ENCODE measurements at regions not wholly inside any gene's neighbourhood (a gene's known extent, or its start where the extent isn't known, plus 50 kb on each side); places are given as distances from the start of the nearest gene placed in this dataset.

GRCh38 chr14:89015016-89015415 lies 190.6 kb downstream of the TTC8 start:
- DNase-seq (ENCODE audit: low read depth) = no peak

DNA sequence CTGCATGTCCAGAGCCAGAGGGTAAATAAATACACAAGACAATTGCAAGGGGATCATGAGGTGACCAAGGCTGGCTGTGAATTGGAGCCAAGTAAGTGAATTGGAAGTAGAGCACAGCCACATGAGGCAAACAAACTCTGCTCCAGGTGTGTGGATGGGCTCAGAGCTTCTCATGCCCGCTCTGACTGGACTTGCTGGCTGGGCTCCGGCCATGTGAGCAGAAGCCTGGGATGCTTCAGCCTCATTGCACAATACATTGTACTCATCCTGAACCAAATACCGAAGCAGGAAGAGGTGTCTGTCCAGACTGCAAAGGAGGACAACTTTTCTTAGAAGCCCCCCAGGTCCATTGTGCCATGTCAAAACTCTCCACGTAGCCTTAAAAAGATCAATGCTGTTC lies 193.0 kb downstream of the TTC8 start:
- no peak for DNase-seq (ENCODE audit: low read depth)

GRCh38 chr14:89022274-89022673 lies 197.8 kb downstream of the TTC8 start:
- no peak for DNase-seq (ENCODE audit: low read depth)

- no peak for DNase-seq (ENCODE audit: low read depth)
These were observed 200.2 kb downstream of the TTC8 start for GRCh38 chr14:89024691-89025090.

DNA sequence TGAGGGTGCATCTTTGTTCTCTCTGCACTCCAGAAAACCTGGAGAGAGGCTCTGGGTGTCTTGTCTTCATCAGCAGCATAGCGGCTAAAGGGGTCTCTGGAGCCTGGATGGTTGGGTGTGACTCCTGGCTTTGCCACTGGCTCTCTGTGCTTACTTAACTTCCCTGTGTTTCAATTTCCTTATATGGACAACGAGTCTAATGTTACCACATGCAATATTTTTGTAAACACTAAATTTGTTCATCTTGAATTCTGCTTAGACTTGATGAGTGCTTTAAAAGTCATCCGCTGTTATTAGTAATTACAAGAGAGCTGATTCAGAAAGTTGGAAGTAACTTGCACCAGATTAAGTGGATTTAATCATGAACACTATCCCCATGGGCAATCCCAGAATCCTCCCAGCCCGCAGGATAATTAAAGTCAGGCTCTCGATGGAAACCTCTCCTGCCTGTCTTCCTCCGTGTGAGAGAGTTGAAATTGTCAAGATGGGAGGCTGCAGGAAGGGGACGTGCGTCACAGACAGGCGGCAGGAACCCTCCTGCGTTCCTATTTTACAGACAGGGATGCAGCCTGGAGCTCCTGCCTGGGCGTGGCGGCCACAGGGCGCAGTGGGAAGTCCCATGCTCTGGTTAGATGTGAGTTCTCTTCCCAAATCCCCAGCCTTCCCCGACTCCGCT lies 201.2 kb downstream of the TTC8 start:
- no peak for DNase-seq (ENCODE audit: low read depth)

GRCh38 chr14:89027097-89027740 lies 202.8 kb downstream of the TTC8 start:
- DNase-seq (ENCODE audit: low read depth) = no peak

DNA sequence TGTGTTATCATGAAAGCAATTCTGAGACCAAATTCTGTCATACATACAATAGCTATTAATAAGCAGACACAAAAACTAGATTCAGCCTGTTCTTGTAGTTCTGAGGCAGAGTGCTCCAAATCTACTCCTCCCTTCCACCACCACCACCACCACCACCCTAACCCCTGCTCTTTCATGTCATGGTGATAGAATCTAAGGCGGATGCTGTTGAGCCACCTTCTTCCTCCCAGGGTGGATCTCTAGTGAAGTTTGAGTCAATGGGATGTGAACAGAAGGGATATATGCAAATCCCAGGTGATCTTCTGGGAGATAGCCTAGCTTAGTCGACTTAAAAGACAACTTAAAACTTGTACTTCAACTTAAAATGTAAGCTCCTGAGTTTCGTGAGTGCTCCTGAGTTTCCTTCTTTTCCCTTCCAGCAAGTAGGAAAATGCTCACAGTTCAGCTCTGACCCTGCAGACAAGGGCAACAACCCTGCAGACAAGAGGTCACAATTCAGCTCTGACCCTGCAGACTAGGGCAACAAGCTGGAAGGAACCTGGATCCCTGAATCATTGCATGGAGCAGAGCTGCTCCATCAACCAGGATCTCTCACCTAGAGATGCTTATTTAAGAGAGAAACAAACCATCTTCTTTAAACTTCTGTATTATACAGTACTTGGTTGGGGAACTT lies 204.1 kb downstream of the TTC8 start:
- DNase-seq (ENCODE audit: low read depth) = no peak

GRCh38 chr14:89029961-89030694 lies 205.7 kb downstream of the TTC8 start:
- DNase-seq (ENCODE audit: low read depth) = no peak

DNA sequence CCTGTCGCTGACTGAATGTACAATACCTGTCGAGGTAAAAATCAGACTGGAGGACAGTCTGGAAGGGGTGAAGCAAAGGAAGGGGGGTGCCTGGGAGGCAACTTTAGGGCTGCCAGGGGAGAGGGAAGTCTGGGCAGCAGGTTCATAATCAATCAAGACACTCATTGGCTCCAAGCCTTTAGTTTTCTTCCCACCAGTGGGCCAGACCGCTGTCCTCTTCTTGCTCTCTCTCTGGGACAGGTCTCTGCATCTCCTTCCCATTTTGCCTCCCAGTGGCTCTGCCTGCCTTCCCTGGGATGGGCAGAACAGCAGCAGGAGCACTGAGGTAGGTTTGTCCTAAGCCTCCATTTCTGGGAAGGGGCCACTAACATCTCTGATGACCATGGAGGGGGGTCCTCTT lies 206.5 kb downstream of the TTC8 start:
- DNase-seq (ENCODE audit: low read depth) = no peak

DNA sequence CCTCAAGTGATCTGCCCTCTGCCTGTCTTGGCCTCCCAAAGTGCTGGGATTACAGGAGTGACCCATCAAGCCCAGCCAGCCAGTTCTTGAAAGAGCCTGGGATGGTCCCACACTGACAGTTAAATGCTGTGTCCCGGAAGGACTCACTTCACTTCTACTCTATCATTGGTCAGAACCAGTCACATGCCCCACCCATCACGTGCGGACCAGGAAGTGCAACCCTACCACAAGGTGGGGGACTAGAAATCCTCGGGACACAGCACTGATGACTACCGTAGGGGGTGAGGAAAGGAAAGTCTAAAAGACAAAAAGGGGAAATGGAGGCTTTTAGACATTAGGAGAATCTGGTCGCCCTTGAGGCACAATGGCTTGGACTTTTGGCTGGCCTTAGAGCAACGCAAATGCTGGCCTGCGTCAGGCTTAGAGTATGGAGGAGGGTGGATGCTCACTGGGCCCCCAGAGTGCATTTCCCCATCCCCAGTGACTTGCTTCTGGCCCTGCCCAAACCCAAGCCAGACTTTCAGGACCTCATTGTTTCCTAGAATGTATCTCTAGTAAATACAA lies 207.7 kb downstream of the TTC8 start:
- DNase-seq (ENCODE audit: low read depth) = no peak

- no peak for DNase-seq (ENCODE audit: low read depth)
These were observed 209.3 kb downstream of the TTC8 start for GRCh38 chr14:89033756-89034155.

GRCh38 chr14:89036371-89036770 lies 211.9 kb downstream of the TTC8 start:
- DNase-seq (ENCODE audit: low read depth) = no peak

DNA sequence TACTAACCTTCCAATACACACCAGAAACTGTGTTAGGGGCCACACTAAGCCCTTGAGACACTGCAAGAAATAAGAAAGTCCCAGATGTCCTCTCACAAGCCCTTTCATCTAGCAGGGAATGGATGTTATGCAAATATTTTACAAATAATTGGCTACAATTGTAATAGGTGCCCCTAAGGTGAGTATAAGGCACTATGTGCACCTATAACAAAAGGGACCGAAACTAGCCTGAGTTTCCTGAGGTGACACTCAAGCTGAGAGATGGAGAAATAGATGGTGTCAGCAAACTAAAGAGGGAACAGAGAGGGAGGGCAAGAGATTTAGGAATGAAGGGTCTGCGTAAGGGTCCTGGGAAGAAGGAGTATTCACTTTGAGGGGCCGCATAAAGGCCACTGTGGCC lies 212.6 kb downstream of the TTC8 start:
- no peak for DNase-seq (ENCODE audit: low read depth)

- no peak for DNase-seq (ENCODE audit: low read depth)
These were observed 215.6 kb downstream of the TTC8 start for GRCh38 chr14:89040080-89040459.

DNA sequence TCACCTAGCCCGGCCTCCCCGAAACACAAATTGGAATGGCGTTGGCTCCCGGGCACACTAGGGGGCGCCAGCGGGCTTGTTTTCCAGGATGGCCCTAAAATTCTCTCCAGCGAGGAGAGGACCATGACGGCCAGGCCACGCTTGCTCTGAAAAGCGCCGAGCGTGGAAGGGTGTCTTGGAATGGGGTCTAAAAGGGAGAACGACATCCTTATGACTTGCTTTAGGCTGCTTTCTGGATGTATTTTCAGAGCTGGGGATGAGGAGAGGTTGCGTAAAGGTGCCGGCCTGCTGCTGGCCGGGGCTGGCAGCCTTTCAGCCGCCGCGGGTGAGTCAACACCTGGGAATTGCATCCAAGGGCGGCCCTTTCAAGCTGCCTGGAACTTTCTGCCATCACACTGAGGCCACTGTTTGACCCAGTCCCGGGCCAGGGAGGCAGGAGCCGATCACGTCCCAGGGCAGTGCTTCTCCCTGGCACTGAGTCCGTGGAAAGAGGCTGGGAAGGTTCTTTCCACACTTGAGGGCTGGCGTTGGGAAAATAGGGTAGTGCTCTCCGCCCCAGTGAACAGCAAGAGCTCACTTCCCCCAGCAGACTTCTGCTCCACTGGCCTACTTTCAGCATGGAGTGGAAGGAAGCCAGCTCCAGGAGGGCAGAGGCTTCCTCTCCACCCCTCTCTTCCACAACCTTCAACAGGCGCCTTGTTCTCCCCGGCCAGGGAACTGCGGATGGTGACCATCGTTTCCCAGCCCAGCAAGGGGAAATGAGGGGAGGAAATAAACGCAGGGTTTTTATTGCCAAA lies 216.2 kb downstream of the TTC8 start:
- DNase-seq (ENCODE audit: low read depth) = peak; percentile 67

DNA sequence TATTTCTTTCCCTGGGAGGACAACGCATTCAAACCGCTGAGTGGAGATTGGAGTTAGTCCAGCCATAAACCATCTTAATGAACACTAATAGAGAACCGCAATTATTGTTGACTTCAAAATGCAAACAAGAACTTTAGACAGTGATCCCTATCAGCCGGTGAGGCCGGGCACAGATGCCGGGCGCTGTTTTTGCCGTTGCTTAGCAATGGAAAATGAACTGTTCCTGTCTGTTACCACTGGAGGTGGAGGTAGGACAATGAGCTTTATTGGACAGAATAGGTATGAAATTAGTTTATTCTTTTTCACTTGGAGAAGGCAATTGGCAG lies 216.8 kb downstream of the TTC8 start:
- no peak for DNase-seq (ENCODE audit: low read depth)

DNA sequence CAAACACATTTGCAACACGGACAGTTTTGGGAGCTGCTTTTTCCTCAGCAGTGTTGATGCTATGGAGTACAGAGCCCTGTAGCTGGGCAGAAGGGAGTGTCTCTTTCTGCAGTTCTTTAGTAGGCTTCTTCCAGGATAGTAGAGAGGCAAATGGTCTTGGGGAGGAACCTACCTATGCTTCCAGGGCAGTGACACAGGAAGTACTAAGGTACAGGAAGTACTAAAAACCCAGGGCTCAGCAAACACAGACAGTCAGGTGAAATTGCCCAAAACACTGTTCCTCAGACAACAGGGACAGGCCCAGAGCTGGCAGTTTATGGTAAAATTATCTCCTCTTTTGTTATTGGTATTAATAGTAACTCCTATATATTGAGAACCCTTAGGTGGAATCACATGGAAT lies 217.6 kb downstream of the TTC8 start:
- DNase-seq (ENCODE audit: low read depth) = no peak

GRCh38 chr14:89053303-89053702 lies 228.9 kb downstream of the TTC8 start:
- no peak for DNase-seq (ENCODE audit: low read depth)

DNA sequence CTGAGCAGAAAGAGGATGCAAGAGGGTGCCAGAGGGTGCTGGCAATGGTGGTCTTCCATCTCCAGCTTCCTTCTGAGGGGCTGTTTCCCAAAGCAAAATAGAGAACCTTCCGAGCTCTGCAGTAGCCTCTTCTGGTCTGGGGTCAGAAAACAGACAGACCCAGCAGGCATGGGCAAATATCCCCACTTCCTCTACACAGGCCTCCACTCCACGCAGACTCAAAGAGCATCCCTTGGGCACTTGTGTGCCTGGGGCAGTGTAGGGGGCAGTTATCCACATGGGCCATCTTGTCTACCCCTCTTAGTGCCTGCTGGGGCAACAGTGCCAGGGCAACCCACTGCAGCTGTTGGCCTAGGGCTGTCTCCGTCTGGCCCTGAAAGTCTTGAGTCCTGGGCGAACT lies 231.9 kb downstream of the TTC8 start:
- no peak for DNase-seq (ENCODE audit: low read depth)

DNA sequence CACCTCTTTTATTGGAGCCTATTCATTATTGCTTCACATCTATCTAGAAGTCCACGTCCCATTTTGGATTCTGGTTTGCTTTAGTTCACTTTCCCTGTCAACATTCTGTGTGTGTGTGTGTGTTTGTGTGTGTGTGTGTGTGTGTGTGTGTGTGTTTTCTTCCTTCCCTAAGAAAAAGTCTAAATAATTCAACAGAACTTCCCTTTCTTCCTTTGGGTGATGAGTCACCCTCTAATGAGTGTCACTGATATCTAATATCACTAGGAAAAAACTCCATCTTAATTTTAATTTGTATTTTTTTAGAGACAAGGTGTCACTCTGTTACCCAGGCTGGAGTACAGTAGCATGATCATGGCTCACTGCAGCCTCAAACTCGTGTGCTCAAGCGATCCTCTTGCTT lies 234.2 kb downstream of the TTC8 start:
- no peak for DNase-seq (ENCODE audit: low read depth)

- DNase-seq (ENCODE audit: low read depth) = no peak
These were observed 235.7 kb downstream of the TTC8 start for GRCh38 chr14:89060191-89060590.

GRCh38 chr14:89061696-89062095 lies 237.2 kb downstream of the TTC8 start:
- DNase-seq (ENCODE audit: low read depth) = no peak

All from forelimb muscle (tissue), 1 donor.